ENCODE measurements at regions not wholly inside any gene's neighbourhood (a gene's known extent, or its start where the extent isn't known, plus 50 kb on each side); places are given as distances from the start of the nearest gene placed in this dataset.

DNA sequence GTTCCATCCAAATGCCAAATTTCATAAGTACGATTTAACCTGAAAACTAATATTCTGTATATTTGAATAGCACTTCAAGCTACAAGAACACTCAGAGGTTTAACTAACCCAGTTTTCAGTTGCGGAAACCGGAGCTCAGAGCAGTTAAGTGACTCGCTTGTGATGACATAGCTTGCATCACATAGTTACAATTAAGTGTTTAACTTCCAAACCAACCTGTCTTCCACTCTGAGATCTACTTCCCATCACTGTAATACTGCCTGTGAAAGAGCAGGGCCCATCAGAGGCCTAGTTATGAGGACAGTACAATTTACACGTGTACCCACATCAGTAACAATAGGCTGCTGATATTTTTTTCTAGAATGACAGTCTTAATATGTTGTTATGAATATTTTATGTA, 120.3 kb downstream of the MAD2L1 start:
- Mint-ChIP-seq H3K9me3 (no peaks in the 10 kb centered on the region), H3K27me3 (peaks cover 2% of the 10 kb centered on the region), H3K36me3 (no peaks in the 10 kb centered on the region), H3K27ac (no peak overlapping the region), H3K4me1 (no peaks in the 10 kb centered on the region), H3K4me3 (no peak overlapping the region)

DNA sequence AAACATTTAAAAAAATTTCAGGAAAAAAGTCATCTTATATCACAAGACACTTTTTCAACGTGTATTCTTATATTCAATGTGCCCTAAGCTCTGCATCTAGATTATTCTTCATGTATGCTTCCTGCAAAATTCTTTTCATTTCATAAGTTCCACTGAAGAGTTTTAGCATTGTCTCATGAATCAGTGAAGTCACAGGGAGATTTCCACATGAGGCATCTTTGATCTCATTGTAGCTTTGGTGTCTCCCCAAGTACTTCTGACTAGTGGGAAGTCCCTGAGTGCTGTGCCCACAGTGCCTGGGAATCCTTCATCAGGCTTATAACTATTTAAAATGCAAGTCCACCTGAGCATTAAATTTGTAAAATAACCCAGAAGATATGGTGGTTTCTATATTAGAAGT, 123.8 kb downstream of the MAD2L1 start:
- Mint-ChIP-seq H3K4me3 (no peak overlapping the region), H3K27me3 (peaks cover 5% of the 10 kb centered on the region), H3K27ac (no peak overlapping the region), H3K4me1 (no peaks in the 10 kb centered on the region), H3K9me3 (no peaks in the 10 kb centered on the region), H3K36me3 (no peaks in the 10 kb centered on the region)

DNA sequence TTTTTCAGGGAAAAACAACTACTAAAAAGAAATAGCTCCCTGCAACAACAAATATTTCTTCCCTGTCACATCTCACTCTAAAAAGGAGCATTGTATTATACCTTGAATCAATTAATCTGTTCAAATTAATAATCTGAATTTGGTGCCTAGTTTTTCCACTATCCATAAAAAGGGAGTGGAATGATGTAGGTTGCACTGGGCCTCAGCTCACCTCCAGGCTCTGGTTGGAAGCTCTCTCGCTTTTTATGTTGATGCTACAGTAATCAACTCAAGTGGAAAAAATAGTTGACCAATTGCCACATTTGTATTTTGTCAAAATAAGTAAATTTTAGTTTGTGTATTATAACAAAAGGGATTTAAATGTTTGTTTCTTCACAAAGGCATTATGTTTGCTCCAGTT, 126.1 kb downstream of the MAD2L1 start:
- peaks cover 5% of the 10 kb centered on the region for H3K27me3 Mint-ChIP-seq

DNA sequence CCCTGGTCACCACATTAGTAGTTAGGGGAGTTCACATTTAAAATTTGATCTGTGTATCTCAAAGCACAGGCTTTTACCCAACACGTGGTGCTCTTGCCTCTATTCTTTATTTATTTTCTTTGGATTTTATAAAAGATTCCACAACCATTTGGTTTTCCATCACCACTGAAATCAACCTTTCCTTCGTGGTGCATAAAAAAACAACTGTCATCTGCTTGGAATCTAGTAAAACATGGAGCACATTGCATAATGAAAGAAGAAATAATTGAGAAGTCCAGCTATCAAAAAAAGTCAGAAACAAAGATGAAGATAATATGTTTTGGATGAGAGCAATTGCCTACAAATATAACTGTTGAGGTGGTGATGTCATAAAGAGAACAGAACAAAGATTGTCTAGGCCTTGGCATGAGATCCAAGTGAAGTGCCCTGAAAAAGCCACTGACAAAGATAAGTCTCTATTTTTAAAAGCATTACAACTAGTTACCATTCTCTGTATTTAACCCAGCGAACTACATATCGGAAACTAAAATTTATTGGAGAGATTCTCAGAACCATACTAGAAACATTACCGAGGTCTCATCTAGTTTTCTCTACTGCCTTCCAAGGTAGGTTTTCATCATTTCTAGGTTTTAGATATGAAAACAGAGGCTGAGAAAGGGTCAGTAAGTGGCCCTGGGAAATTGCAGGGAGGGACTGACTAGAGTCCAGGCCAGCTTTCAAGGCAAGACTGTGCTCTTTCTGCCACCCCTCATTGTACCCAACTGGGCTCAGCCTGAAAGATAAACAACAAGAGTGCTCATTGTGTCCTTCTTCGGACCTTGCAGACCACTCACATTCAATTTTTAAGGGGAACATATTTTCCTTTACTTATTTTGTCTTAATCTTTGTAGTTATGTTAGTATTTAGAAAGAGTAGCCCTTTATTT, 127.3 kb downstream of the MAD2L1 start:
- H3K27ac Mint-ChIP-seq, result no peak overlapping the region
- no peaks in the 10 kb centered on the region for H3K4me1 Mint-ChIP-seq
- H3K9me3 Mint-ChIP-seq, result no peaks in the 10 kb centered on the region
- peaks cover 3% of the 10 kb centered on the region for H3K27me3 Mint-ChIP-seq
- no peak overlapping the region for H3K4me3 Mint-ChIP-seq
- H3K36me3 Mint-ChIP-seq, result no peaks in the 10 kb centered on the region

More for the DNA sequence above, 126.1 kb downstream of the MAD2L1 start:
- no peaks in the 10 kb centered on the region for H3K4me1 Mint-ChIP-seq
- no peak overlapping the region for H3K4me3 Mint-ChIP-seq
- H3K27ac Mint-ChIP-seq, result no peak overlapping the region
- H3K36me3 Mint-ChIP-seq, result no peaks in the 10 kb centered on the region
- H3K9me3 Mint-ChIP-seq, result no peaks in the 10 kb centered on the region

DNA sequence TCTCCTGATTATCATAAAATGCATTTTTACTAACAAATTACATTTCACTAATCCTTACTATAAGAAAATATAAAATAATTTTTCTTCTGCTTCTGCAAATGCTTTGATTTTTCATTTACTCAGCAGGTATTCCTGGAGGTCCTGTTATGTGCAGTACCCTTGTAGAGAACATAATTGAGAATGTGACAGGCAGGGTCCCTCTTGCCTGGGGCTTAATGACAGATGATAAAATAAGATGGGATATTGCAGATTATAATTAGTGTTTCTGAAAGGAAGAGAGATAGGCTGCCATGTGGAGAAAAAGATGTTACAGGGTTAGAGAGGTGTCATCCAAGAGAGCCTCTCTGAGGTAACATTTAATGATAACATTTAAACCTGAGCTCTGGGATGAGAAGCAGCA, 128.9 kb downstream of the MAD2L1 start:
- Mint-ChIP-seq H3K9me3 (no peaks in the 10 kb centered on the region), H3K4me1 (no peaks in the 10 kb centered on the region), H3K4me3 (no peak overlapping the region), H3K27ac (no peak overlapping the region), H3K27me3 (peaks cover 3% of the 10 kb centered on the region), H3K36me3 (no peaks in the 10 kb centered on the region)

DNA sequence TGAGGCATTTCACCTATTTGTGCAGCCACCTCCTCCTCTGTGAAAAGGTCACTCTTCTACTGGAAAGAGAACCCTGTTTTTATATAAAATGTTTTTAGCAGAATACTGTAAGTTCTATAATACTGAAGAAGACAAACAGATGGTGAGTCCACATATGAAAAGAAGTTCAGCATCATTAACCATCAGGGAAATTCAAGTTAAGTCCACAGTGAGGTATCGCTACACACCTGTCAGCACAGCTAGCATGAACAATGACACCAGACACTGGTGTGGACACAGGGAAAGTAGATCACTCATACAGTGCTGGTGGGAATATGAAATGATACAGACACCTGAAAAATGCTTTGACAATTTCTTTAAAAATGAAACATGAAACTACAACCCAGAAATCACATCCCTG, 133.0 kb downstream of the MAD2L1 start:
- no peaks in the 10 kb centered on the region for H3K9me3 Mint-ChIP-seq
- no peaks in the 10 kb centered on the region for H3K36me3 Mint-ChIP-seq
- peaks cover 3% of the 10 kb centered on the region for H3K27me3 Mint-ChIP-seq
- H3K4me1 Mint-ChIP-seq, result no peaks in the 10 kb centered on the region
- no peak overlapping the region for H3K27ac Mint-ChIP-seq
- no peak overlapping the region for H3K4me3 Mint-ChIP-seq

DNA sequence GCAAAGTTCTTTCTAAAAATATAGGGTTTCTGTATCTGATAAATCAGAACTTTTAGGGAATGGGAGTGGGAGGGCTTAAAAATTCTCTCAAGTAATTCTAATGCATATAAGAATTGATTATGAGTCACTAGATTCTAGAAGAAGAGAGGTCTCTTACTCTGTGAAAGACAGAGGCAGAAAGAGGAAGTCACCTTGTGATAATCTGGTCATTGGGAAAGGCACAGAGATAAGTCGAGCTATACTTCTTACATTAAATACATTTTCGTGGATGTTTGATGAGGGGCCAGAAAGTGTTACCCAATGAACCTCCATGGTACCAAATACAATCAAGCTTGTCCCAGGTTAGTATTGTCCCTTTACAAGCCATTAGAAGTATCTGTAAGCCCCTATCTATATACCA, 134.4 kb downstream of the MAD2L1 start:
- no peaks in the 10 kb centered on the region for H3K36me3 Mint-ChIP-seq
- H3K27ac Mint-ChIP-seq, result no peak overlapping the region
- no peak overlapping the region for H3K4me3 Mint-ChIP-seq
- H3K4me1 Mint-ChIP-seq, result no peaks in the 10 kb centered on the region
- no peaks in the 10 kb centered on the region for H3K27me3 Mint-ChIP-seq
- no peaks in the 10 kb centered on the region for H3K9me3 Mint-ChIP-seq

DNA sequence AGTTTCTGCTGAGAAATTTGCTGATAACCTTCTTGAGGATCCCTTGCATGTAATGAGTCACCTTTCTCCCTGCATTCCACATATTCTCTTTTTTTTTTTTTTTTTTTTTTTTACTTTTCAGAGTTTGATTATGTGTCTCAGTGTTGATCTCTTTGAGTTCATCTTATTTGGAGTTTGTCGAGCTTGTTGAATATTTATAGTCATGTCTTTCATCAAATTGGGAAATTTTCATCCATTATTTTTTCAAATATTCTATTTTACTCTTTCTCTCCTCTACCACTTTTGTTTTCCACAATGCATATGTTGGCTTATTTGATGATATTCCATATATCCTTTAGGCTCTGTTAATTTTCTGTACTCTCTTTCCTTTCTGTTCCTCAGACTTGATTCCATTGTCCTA, 136.1 kb downstream of the MAD2L1 start:
- no peaks in the 10 kb centered on the region for H3K4me1 Mint-ChIP-seq
- no peak overlapping the region for H3K27ac Mint-ChIP-seq
- H3K27me3 Mint-ChIP-seq, result no peaks in the 10 kb centered on the region
- no peak overlapping the region for H3K4me3 Mint-ChIP-seq
- H3K9me3 Mint-ChIP-seq, result no peaks in the 10 kb centered on the region
- no peaks in the 10 kb centered on the region for H3K36me3 Mint-ChIP-seq

DNA sequence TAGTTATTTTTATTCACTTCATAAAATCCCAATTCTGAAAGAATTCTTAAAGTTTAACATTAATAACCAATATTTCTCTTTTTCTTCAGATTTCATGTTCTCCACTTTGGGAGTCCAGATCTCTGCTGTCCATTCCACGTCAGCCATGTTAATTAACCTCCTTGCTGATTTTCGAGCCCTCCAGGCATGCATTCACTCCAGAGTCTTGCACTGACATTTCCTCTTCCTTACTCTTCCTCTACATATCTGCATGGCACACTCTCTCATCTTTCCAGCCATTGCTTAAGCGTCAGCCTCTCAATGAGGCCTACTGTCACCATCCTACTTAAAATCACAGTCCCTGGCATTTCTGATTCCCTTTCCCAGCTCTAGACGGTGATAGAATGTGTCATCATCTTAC, 144.8 kb downstream of the MAD2L1 start:
- H3K4me3 Mint-ChIP-seq, result no peak overlapping the region
- peaks cover 9% of the 10 kb centered on the region for H3K9me3 Mint-ChIP-seq
- H3K36me3 Mint-ChIP-seq, result no peaks in the 10 kb centered on the region
- H3K27ac Mint-ChIP-seq, result no peak overlapping the region
- H3K27me3 Mint-ChIP-seq, result no peaks in the 10 kb centered on the region
- no peaks in the 10 kb centered on the region for H3K4me1 Mint-ChIP-seq

DNA sequence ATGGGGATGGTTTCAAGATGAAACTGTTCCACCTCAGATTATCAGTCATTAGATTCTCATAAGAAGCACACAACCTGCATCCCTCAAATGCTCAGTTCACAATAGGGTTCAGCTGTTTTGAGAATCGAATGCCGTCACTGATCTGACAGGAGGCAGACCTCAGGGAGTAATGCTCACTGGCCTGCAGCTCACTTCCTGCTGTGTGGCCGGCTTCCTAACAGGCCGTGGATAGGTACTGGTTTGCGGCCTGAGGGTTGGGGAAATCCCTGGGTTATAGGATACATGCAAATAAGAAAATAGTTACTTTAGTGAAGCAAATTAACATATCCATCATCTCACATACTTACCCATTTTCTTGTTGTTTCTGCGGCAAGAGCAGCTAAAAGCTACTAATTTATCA, 160.4 kb downstream of the MAD2L1 start:
- no peaks in the 10 kb centered on the region for H3K36me3 Mint-ChIP-seq
- no peak overlapping the region for H3K4me3 Mint-ChIP-seq
- peaks cover 2% of the 10 kb centered on the region for H3K27me3 Mint-ChIP-seq
- H3K27ac Mint-ChIP-seq, result no peak overlapping the region
- H3K4me1 Mint-ChIP-seq, result no peaks in the 10 kb centered on the region
- H3K9me3 Mint-ChIP-seq, result peaks cover 12% of the 10 kb centered on the region

DNA sequence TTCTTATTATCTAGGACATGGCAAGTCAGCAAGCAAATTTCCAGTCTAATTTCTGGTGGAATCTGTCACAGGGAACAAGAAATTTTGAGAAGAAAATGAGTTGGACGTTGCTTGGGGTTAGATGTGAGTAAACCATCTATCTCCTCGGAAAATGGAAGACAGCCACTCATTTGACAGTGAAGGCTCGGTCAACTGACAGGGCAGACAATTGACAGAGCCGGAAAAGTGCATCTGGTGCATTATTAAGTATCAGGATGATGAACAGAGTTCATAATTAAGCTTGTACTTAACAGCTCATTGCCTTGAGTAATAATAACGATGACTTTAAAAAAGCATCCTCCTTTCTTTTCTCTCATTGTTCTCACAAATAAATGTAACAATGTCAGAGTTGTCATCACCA, 168.4 kb downstream of the MAD2L1 start:
- no peaks in the 10 kb centered on the region for H3K9me3 Mint-ChIP-seq
- H3K27me3 Mint-ChIP-seq, result peaks cover 1% of the 10 kb centered on the region
- H3K36me3 Mint-ChIP-seq, result no peaks in the 10 kb centered on the region
- no peak overlapping the region for H3K4me3 Mint-ChIP-seq
- H3K27ac Mint-ChIP-seq, result no peak overlapping the region
- no peaks in the 10 kb centered on the region for H3K4me1 Mint-ChIP-seq

DNA sequence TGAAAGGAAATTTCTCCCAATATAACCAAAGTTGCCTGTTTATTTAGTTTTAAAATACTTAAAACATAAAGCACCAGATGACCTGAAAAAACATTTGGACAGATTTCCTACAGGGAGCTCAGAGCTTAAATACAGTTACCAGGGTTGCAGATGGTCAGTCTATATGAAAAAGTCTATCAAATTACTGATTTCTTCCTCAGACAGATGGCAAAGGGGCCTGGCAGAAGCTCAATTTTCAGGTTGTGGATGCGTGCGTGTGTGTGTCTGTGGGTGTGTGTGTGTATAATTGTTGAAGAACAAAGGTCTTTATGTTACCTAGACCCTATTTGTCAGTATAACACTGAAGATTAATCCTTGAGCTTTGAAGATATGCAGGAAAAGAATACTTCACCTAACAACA, 169.4 kb downstream of the MAD2L1 start:
- no peaks in the 10 kb centered on the region for H3K36me3 Mint-ChIP-seq
- no peaks in the 10 kb centered on the region for H3K4me1 Mint-ChIP-seq
- no peak overlapping the region for H3K4me3 Mint-ChIP-seq
- H3K9me3 Mint-ChIP-seq, result no peaks in the 10 kb centered on the region
- H3K27me3 Mint-ChIP-seq, result peaks cover 3% of the 10 kb centered on the region
- no peak overlapping the region for H3K27ac Mint-ChIP-seq

DNA sequence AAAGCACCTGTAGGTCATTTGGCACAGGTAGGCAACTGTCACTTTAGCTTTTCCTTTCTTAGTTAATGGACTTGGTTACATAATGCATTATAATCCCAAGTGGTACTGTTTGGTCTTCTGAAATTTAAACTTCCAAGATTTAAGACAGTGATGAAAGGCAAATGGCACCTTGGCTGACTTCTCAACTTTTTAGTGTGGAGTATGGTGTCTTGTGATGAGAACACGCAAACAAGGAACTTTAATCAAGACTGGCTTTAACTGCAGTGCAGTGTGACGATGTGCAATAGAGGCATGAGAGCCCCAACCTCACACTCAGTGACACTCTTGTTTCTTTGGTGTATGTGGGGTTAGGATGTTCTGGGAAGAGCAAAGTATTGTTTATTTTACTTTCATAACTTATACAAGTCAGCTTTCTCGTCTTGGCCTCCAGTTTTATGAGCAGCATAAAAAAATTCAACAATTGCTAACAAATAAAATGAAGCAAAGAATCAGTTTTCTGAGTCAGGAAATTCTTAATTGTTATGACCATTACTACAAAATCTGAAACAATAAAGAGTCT, 171.9 kb downstream of the MAD2L1 start:
- peaks cover 7% of the 10 kb centered on the region for H3K27me3 Mint-ChIP-seq

DNA sequence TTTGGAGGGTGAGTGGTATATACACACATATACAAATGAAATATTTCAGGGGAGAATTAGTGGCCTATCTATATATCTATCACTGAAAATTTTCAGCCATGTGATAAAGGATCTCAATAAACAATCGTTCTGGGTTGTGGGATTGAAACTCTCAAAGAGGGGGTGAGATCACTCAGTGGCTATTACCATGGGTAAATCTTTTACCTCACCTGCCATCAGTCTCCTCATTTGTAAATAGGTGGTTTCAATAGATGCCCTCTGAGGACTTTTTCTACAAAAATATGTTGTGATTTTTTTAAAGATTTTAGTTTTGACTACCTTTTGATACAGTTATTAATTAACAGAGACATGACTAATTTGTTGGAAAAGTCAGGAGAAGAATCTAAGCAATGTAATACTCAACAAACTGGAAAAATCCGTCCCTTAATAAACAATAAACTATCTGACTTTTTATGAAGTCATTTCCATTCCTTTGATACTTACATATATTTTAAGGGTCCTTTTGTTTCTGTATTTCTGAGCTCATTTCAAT, 192.8 kb downstream of the MAD2L1 start:
- Mint-ChIP-seq H3K36me3 (no peaks in the 10 kb centered on the region), H3K9me3 (no peaks in the 10 kb centered on the region), H3K4me1 (no peaks in the 10 kb centered on the region)

More for the DNA sequence above, 171.9 kb downstream of the MAD2L1 start:
- H3K4me3 Mint-ChIP-seq, result no peak overlapping the region
- no peak overlapping the region for H3K27ac Mint-ChIP-seq
- H3K4me1 Mint-ChIP-seq, result no peaks in the 10 kb centered on the region
- no peaks in the 10 kb centered on the region for H3K9me3 Mint-ChIP-seq
- H3K36me3 Mint-ChIP-seq, result no peaks in the 10 kb centered on the region

DNA sequence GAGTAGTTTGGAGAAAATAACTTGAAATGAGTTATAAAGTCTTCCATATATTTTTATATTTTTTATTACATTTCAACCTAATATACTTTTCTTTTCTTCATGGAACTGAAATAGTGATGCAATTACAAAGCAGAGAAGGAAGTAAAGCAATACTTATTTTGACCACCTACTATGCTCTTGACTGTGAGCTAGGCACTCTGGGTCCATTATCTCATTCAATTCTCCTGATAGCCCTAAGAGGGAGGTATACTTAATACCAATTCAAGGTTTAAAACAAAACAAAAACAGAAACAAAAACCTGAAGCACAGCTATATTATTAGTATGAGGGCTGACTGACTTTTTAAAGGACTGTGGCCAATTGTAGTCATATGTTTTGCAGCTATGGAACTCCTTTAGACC, 193.5 kb downstream of the MAD2L1 start:
- H3K36me3 Mint-ChIP-seq, result no peaks in the 10 kb centered on the region
- no peak overlapping the region for H3K4me3 Mint-ChIP-seq
- H3K27ac Mint-ChIP-seq, result no peak overlapping the region
- no peaks in the 10 kb centered on the region for H3K9me3 Mint-ChIP-seq
- peaks cover 1% of the 10 kb centered on the region for H3K27me3 Mint-ChIP-seq
- no peaks in the 10 kb centered on the region for H3K4me1 Mint-ChIP-seq

More for the DNA sequence above, 192.8 kb downstream of the MAD2L1 start:
- Mint-ChIP-seq H3K27ac (no peak overlapping the region), H3K27me3 (peaks cover 1% of the 10 kb centered on the region), H3K4me3 (no peak overlapping the region)

DNA sequence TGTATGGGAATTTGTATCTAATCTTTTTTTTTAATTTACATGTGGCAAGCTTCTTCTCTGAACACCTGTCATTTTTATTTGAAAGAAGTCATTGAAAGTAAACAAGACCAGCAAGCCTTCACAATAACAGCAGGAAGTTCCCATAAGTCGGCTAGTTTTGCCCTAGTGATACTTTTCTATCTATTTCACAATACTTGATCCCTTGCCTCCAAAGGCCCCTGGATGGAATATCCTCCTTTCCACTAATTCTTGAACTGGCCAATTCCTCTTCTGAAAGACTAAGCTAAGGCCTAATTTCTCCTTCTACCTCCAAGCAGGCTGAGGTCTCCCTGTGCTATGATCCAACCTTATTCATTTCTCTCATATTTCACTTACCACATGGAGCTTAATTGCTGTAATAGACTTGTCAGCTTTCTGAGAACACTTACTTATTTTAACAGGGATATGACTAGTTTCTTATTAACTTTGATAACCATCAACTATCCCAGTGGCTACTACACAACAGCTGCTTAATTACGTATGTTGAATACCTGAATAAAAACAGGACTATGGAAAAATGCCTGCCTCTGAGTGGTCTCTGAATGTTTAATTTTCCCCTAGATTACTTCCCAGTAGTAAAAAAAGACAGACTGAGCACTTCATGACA, 194.2 kb downstream of the MAD2L1 start:
- Mint-ChIP-seq H3K27me3 (peaks cover 1% of the 10 kb centered on the region), H3K4me3 (no peak overlapping the region), H3K36me3 (no peaks in the 10 kb centered on the region), H3K9me3 (no peaks in the 10 kb centered on the region), H3K4me1 (no peaks in the 10 kb centered on the region), H3K27ac (no peak overlapping the region)

All from activated naive CD4-positive, alpha-beta T cell treated with anti-CD3 and anti-CD28 coated beads, Interleukin-2, amount 50 U/mL, for 24 hours (primary cell).